ENCODE measurements at regions not wholly inside any gene's neighbourhood (a gene's known extent, or its start where the extent isn't known, plus 50 kb on each side); places are given as distances from the start of the nearest gene placed in this dataset.

DNA sequence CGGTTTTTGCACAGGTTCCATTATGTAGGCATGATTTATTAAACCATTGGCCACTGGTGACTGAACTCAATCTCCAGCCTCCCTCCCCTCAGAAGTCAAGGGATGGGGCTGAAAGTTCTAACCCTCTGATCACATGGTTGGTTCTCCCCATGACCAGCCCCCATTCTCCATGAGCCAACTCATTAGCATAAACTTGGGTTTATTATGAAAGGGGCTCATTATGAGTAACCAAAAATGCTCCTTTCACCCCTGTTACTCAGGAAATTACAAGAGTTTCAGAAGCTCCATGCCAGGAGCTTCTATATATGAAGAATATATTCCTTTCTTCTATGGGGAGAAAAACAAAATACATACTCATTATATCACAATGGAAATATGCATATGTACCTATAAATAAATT is 555.3 kb downstream of the HS3ST4 start:
- no peak overlapping the region for H3K4me3 ChIP-seq (ENCODE audit: low read depth, low read length)
- DNase-seq (ENCODE audit: low read depth) = no peak
- TF ChIP-seq, protein P1, sequence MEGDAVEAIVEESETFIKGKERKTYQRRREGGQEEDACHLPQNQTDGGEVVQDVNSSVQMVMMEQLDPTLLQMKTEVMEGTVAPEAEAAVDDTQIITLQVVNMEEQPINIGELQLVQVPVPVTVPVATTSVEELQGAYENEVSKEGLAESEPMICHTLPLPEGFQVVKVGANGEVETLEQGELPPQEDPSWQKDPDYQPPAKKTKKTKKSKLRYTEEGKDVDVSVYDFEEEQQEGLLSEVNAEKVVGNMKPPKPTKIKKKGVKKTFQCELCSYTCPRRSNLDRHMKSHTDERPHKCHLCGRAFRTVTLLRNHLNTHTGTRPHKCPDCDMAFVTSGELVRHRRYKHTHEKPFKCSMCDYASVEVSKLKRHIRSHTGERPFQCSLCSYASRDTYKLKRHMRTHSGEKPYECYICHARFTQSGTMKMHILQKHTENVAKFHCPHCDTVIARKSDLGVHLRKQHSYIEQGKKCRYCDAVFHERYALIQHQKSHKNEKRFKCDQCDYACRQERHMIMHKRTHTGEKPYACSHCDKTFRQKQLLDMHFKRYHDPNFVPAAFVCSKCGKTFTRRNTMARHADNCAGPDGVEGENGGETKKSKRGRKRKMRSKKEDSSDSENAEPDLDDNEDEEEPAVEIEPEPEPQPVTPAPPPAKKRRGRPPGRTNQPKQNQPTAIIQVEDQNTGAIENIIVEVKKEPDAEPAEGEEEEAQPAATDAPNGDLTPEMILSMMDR (IDR thresholded peaks at IDR 0.05; ENCODE audit: low read depth, low read length, missing control alignments) = no peak

DNA sequence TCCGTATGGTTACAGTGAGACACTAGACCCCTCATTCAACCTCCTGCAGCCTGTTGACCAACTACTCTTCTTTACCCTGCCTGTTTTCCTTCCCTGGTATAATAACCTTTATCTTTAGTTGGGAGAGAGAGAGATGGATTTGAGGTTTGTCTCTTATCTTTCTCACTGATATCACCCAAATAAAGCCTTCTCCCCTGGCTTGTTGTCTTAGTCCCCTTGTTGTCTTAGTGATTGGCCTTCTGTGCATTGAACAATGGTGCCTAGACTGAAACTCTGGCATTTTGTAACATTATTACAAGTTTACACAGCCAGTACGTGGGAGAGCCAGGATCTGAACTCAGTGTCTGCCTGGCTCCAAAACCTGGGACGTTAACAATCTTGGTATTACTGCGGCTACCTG is 560.8 kb downstream of the HS3ST4 start:
- no peak for DNase-seq (ENCODE audit: low read depth)
- TF ChIP-seq, protein P1 (IDR thresholded peaks at IDR 0.05; ENCODE audit: low read depth, low read length, missing control alignments) = no peak
- no peak overlapping the region for H3K4me3 ChIP-seq (ENCODE audit: low read depth, low read length)

DNA sequence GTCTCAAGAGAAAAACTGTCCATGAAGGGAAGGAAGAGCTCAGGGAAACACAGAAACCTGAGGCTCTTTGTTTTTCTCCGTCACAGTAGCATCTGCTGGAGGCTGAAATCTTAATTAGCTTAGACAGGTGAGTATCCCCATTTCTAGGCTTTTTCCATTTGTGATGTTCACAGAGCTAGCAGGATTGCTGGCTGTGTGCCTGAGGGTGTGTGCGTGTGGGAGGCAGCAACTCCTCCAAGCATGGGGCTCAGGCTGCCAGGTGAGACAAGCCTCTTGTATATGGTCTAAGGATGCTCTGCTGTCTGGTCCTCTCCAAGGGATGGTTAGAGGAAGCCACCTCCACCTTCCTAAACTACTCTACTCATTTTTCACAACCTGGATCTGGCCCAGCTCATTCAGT is 569.9 kb downstream of the HS3ST4 start:
- DNase-seq (ENCODE audit: low read depth) = no peak
- TF ChIP-seq, protein P1 (IDR thresholded peaks at IDR 0.05; ENCODE audit: low read depth, low read length, missing control alignments) = no peak
- no peak overlapping the region for H3K4me3 ChIP-seq (ENCODE audit: low read depth, low read length)

DNA sequence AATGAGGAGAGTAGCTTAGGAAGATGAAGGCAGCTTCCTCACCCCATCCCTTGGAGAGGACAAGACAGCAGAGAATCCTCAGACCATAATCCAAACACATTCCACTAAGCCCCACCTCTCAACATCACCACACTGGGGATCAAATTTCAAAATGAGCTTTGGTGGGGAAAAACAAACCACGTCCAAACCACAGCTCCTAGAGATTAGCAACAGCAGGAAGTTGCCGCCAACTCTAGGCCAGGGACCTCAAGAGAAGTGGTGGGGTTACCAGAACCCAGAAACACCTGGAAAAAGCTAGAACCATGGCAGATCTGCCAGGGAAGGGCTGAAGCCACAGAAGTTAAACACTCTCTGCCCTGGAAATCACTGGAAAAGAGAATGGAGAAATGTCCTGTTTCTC is 571.6 kb downstream of the HS3ST4 start:
- DNase-seq (ENCODE audit: low read depth) = no peak
- TF ChIP-seq, protein P1 (IDR thresholded peaks at IDR 0.05; ENCODE audit: low read depth, low read length, missing control alignments) = no peak
- H3K4me3 ChIP-seq (ENCODE audit: low read depth, low read length) = no peak overlapping the region

DNA sequence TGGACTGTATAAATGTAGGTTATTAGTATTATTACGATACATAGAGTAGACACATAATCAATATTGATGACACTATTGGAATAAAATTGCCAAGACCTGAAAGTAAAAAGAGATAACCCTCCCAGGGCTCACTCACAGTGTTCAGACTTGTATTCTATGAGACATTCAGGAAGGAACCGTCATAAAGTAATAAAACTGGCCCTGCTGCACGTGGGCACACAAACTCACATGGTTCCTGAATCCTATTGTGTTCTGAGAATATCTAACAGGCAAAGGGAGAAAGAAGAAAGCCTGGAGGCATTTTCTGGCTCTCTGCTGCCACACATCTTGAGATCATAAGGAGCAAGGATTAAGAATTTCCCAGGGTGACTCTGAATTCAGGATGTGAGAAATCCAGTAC is 575.9 kb downstream of the HS3ST4 start:
- no peak overlapping the region for H3K4me3 ChIP-seq (ENCODE audit: low read depth, low read length)
- no peak for DNase-seq (ENCODE audit: low read depth)
- TF ChIP-seq, protein P1 (IDR thresholded peaks at IDR 0.05; ENCODE audit: low read depth, low read length, missing control alignments) = no peak

DNA sequence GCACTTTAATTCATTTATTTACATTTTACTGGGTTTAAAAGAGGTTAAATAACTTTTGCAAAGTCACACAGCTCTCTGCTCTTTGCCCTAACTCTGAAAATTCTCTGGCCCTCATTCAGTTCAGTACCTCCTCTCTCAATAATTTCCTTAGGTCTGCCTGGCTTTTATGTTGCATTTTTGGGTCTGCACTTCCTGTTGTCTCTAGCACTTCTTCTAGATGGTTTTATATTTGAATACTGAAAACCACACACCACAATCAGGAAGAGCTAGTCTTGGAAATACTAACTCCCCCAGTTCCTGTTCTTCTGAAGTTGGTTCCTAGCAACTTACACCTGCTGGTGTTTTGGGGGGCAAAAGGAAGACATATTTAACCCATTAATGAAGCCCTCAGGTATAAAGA is 577.9 kb downstream of the HS3ST4 start:
- H3K4me3 ChIP-seq (ENCODE audit: low read depth, low read length) = no peak overlapping the region
- DNase-seq (ENCODE audit: low read depth) = no peak
- TF ChIP-seq, protein P1 (IDR thresholded peaks at IDR 0.05; ENCODE audit: low read depth, low read length, missing control alignments) = no peak

DNA sequence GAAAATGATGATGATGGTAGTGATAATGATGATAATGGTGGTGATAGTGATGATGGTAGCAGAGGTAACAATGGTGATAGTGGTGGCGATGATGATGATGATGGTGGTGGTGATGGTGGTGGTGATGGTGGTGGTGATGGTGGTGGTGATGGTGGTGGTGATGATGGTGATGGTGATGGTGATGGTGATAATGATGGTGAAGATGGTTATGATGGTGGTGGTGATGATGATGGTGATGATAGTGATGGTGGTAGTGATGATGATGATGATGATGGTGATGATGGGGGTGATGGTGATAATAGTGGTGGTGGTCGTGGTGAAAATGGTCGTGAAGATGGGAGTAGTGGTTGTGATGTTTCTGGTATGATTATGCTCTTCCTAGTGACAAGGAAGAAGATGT is 581.8 kb downstream of the HS3ST4 start:
- TF ChIP-seq, protein P1 (IDR thresholded peaks at IDR 0.05; ENCODE audit: low read depth, low read length, missing control alignments) = no peak
- no peak for DNase-seq (ENCODE audit: low read depth)
- H3K4me3 ChIP-seq (ENCODE audit: low read depth, low read length) = no peak overlapping the region

All from GM12864 (cell line).